WTC11 (cell line): ENCODE measurements at regions not wholly inside any gene's neighbourhood (a gene's known extent, or its start where the extent isn't known, plus 50 kb on each side); places are given as distances from the start of the nearest gene placed in this dataset.

Source experiments
- ATAC-seq: fragments of 200-7000 bp; cut with Tn5 transposase; 2 replicates; pipeline ENCODE4 v1.10.0; 2021; ENCODE audit warnings: mild to moderate bottlenecking, moderate library complexity
- CTCF ChIA-PET: fragments of 300-600 bp; sonication (Branson Sonifier 250); formaldehyde crosslinking; loops from one replicate; lab custom pipeline; 2021; ENCODE audit warnings: antibody characterized with exemption; lab: Charles Lee
- POLR2A ChIA-PET: fragments of 350-600 bp; sonication (Branson Sonifier 250); formaldehyde crosslinking; loops from one replicate; lab custom pipeline; 2021; ENCODE audit warnings: antibody characterized with exemption; lab: Charles Lee
- DNase-seq: peaks from one replicate; pipeline ENCODE4 v3.0.0; 2021; ENCODE audit warnings: low spot score
- H3K27ac Mint-ChIP-seq: 2 replicates; pipeline ENCODE4 v1.8.0; 2021; ENCODE audit warnings: mixed read lengths
- H3K27me3 Mint-ChIP-seq: 2 replicates; pipeline ENCODE4 v1.8.0; 2021; ENCODE audit warnings: low read depth, mild to moderate bottlenecking, moderate library complexity, mixed read lengths
- H3K36me3 Mint-ChIP-seq: 2 replicates; pipeline ENCODE4 v1.8.0; 2021; ENCODE audit warnings: mixed read lengths
- H3K4me1 Mint-ChIP-seq: 2 replicates; pipeline ENCODE4 v1.8.0; 2022; ENCODE audit warnings: mixed read lengths
- H3K4me3 Mint-ChIP-seq: 2 replicates; pipeline ENCODE4 v1.8.0; 2021; ENCODE audit warnings: mild to moderate bottlenecking, moderate library complexity, mixed read lengths
- H3K9me3 Mint-ChIP-seq: 2 replicates; pipeline ENCODE4 v1.8.0; 2021; ENCODE audit warnings: mixed read lengths
- ELF4 ChIP-seq: sonication (generic); formaldehyde crosslinking; IDR thresholded peaks from 2 replicates; pipeline ENCODE4 v1.8.1; 2022; ENCODE audit warnings: low read depth, mild to moderate bottlenecking, moderate library complexity, missing genetic modification reagents
- ESRRA ChIP-seq: sonication (generic); formaldehyde crosslinking; IDR thresholded peaks from 2 replicates; pipeline ENCODE4 v1.8.1; 2022; ENCODE audit warnings: mild to moderate bottlenecking, missing genetic modification reagents, borderline replicate concordance
- IRF2 ChIP-seq: sonication (generic); formaldehyde crosslinking; IDR thresholded peaks from 2 replicates; pipeline ENCODE4 v1.8.0; 2022; ENCODE audit warnings: low read depth, missing genetic modification reagents, borderline replicate concordance
- MXD4 ChIP-seq: fragments of 250-450 bp; sonication (Bioruptor Pico); IDR thresholded peaks from 2 replicates; pipeline ENCODE4 v1.8.0; 2021; ENCODE audit warnings: mild to moderate bottlenecking, moderate library complexity, borderline replicate concordance
- NFE2L1 ChIP-seq: sonication (generic); formaldehyde crosslinking; IDR thresholded peaks from 2 replicates; pipeline ENCODE4 v1.8.1; 2023; ENCODE audit warnings: missing genetic modification reagents
- RORB ChIP-seq: fragments of 250-450 bp; sonication (Bioruptor Pico); IDR thresholded peaks from 2 replicates; pipeline ENCODE4 v1.9.0; 2021; ENCODE audit warnings: mild to moderate bottlenecking
- SMAD4 ChIP-seq: sonication (generic); formaldehyde crosslinking; IDR thresholded peaks from 2 replicates; pipeline ENCODE4 v1.8.0; 2022; ENCODE audit warnings: mild to moderate bottlenecking, missing genetic modification reagents
- SOX15 ChIP-seq: fragments of 250-450 bp; sonication (Bioruptor Pico); IDR thresholded peaks from 2 replicates; pipeline ENCODE4 v1.9.0; 2021; ENCODE audit warnings: mild to moderate bottlenecking
- TCF7 ChIP-seq: sonication (generic); formaldehyde crosslinking; IDR thresholded peaks from 2 replicates; pipeline ENCODE4 v1.8.0; 2022; ENCODE audit warnings: mild to moderate bottlenecking, low read depth, missing genetic modification reagents, moderate library complexity
- TEAD1 ChIP-seq: sonication (generic); formaldehyde crosslinking; IDR thresholded peaks from 2 replicates; pipeline ENCODE4 v1.8.0; 2022; ENCODE audit warnings: mild to moderate bottlenecking, missing genetic modification reagents
- ZNF121 ChIP-seq: sonication (generic); formaldehyde crosslinking; IDR thresholded peaks from 2 replicates; pipeline ENCODE4 v1.8.0; 2023; ENCODE audit warnings: missing genetic modification reagents
- ZNF263 ChIP-seq: sonication (generic); formaldehyde crosslinking; IDR thresholded peaks from 2 replicates; pipeline ENCODE4 v1.8.1; 2022; ENCODE audit warnings: low read depth, mild to moderate bottlenecking, moderate library complexity, missing genetic modification reagents
- TF ChIP-seq, protein P1 (sequence below): sonication (generic); formaldehyde crosslinking; IDR thresholded peaks from 2 replicates; pipeline ENCODE4 v1.8.1; 2022; ENCODE audit warnings: mild to moderate bottlenecking, moderate library complexity, missing genetic modification reagents
- TF ChIP-seq, protein P2 (sequence below): sonication (generic); formaldehyde crosslinking; IDR thresholded peaks from 2 replicates; pipeline ENCODE4 v1.8.0; 2023; ENCODE audit warnings: mild to moderate bottlenecking, missing genetic modification reagents
- TF ChIP-seq, protein P3 (sequence below): sonication (generic); formaldehyde crosslinking; IDR thresholded peaks from 2 replicates; pipeline ENCODE4 v1.8.1; 2023; ENCODE audit warnings: mild to moderate bottlenecking, missing genetic modification reagents, moderate library complexity
- TF ChIP-seq, protein P4 (sequence below): sonication (generic); formaldehyde crosslinking; IDR thresholded peaks from 2 replicates; pipeline ENCODE4 v1.8.1; 2023; ENCODE audit warnings: mild to moderate bottlenecking, missing genetic modification reagents, borderline replicate concordance
- TF ChIP-seq, protein P5 (sequence below): sonication (generic); formaldehyde crosslinking; IDR thresholded peaks from 2 replicates; pipeline ENCODE4 v1.8.0; 2022; ENCODE audit warnings: mild to moderate bottlenecking, missing genetic modification reagents
- TF ChIP-seq, protein P6 (sequence below): sonication (generic); formaldehyde crosslinking; IDR thresholded peaks from 2 replicates; pipeline ENCODE4 v1.8.0; 2022; ENCODE audit warnings: mild to moderate bottlenecking, missing genetic modification reagents
- TF ChIP-seq, protein P7 (sequence below): sonication (generic); formaldehyde crosslinking; IDR thresholded peaks from 2 replicates; pipeline ENCODE4 v1.8.1; 2023; ENCODE audit warnings: mild to moderate bottlenecking, missing genetic modification reagents
- TF ChIP-seq, protein P8 (sequence below): sonication (generic); formaldehyde crosslinking; IDR thresholded peaks from 2 replicates; pipeline ENCODE4 v1.8.0; 2023; ENCODE audit warnings: missing genetic modification reagents

DNA sequence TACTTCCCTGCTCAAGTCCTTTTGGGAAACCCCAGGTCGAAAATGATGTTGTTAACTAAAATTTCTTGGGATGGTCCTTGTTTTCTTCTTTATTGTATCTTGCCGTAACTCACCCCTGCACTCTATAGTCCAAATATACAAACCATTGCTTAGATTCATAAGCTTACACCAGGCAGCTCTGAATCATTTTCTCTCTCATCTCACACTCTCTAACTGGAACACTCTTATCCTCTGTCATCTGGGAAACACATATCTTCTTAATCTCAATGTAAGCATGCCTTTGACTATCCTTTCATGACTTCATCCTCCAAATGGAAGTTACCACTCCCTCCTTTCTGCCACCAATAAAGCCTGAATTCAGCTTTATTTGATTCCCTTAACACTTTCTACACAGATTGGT, 175.8 kb upstream of the ANK3 start (continued):
- TF ChIP-seq IRF2 (CRISPR knock-in tag), result no peak
- TF ChIP-seq ESRRA, result no peak
- no peak for TF ChIP-seq ZNF263 (CRISPR knock-in tag)
- TF ChIP-seq, protein P1, sequence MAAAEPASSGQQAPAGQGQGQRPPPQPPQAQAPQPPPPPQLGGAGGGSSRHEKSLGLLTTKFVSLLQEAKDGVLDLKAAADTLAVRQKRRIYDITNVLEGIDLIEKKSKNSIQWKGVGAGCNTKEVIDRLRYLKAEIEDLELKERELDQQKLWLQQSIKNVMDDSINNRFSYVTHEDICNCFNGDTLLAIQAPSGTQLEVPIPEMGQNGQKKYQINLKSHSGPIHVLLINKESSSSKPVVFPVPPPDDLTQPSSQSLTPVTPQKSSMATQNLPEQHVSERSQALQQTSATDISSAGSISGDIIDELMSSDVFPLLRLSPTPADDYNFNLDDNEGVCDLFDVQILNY (CRISPR knock-in tag), result no peak
- TF ChIP-seq ZNF121 (CRISPR knock-in tag), result no peak
- TF ChIP-seq, protein P2, sequence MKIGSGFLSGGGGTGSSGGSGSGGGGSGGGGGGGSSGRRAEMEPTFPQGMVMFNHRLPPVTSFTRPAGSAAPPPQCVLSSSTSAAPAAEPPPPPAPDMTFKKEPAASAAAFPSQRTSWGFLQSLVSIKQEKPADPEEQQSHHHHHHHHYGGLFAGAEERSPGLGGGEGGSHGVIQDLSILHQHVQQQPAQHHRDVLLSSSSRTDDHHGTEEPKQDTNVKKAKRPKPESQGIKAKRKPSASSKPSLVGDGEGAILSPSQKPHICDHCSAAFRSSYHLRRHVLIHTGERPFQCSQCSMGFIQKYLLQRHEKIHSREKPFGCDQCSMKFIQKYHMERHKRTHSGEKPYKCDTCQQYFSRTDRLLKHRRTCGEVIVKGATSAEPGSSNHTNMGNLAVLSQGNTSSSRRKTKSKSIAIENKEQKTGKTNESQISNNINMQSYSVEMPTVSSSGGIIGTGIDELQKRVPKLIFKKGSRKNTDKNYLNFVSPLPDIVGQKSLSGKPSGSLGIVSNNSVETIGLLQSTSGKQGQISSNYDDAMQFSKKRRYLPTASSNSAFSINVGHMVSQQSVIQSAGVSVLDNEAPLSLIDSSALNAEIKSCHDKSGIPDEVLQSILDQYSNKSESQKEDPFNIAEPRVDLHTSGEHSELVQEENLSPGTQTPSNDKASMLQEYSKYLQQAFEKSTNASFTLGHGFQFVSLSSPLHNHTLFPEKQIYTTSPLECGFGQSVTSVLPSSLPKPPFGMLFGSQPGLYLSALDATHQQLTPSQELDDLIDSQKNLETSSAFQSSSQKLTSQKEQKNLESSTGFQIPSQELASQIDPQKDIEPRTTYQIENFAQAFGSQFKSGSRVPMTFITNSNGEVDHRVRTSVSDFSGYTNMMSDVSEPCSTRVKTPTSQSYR, result no peak
- TF ChIP-seq TEAD1 (CRISPR knock-in tag), result no peak
- no peak for TF ChIP-seq SMAD4 (CRISPR knock-in tag)
- TF ChIP-seq, protein P3, sequence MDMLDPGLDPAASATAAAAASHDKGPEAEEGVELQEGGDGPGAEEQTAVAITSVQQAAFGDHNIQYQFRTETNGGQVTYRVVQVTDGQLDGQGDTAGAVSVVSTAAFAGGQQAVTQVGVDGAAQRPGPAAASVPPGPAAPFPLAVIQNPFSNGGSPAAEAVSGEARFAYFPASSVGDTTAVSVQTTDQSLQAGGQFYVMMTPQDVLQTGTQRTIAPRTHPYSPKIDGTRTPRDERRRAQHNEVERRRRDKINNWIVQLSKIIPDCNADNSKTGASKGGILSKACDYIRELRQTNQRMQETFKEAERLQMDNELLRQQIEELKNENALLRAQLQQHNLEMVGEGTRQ (CRISPR knock-in tag), result no peak

DNA sequence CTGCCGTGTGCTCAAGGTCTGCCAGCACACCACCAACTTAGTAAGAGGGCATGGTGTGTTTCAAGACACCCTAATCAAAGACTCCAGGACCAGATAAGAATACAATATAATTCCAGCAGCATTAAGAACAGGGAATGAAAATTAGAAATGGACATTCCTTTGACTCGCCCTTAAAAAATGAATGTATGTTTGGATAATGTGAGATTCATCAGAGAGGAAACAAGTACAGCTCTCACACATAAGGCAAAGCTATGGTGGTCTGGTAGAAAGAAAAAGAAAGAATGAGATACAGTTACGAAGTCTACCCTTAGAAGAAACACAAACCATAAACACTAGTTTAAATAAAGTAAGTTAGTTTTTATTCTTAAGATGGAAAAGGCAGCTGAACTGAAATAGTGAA, 174.8 kb upstream of the ANK3 start:
- ChIA-PET POLR2A (no interaction called here), CTCF (no interaction called here)
- ATAC-seq, result no peak
- Mint-ChIP-seq H3K27ac (no peak overlapping the region; the same call in 1 of the 2 replicates), H3K36me3 (peaks cover 35% of the 10 kb centered on the region), H3K4me1 (no peaks in the 10 kb centered on the region), H3K4me3 (no peak overlapping the region), H3K9me3 (peaks cover 38% of the 10 kb centered on the region), H3K27me3 (no peaks in the 10 kb centered on the region)
- no peak for DNase-seq
- TF ChIP-seq, protein P4, sequence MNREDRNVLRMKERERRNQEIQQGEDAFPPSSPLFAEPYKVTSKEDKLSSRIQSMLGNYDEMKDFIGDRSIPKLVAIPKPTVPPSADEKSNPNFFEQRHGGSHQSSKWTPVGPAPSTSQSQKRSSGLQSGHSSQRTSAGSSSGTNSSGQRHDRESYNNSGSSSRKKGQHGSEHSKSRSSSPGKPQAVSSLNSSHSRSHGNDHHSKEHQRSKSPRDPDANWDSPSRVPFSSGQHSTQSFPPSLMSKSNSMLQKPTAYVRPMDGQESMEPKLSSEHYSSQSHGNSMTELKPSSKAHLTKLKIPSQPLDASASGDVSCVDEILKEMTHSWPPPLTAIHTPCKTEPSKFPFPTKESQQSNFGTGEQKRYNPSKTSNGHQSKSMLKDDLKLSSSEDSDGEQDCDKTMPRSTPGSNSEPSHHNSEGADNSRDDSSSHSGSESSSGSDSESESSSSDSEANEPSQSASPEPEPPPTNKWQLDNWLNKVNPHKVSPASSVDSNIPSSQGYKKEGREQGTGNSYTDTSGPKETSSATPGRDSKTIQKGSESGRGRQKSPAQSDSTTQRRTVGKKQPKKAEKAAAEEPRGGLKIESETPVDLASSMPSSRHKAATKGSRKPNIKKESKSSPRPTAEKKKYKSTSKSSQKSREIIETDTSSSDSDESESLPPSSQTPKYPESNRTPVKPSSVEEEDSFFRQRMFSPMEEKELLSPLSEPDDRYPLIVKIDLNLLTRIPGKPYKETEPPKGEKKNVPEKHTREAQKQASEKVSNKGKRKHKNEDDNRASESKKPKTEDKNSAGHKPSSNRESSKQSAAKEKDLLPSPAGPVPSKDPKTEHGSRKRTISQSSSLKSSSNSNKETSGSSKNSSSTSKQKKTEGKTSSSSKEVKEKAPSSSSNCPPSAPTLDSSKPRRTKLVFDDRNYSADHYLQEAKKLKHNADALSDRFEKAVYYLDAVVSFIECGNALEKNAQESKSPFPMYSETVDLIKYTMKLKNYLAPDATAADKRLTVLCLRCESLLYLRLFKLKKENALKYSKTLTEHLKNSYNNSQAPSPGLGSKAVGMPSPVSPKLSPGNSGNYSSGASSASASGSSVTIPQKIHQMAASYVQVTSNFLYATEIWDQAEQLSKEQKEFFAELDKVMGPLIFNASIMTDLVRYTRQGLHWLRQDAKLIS (CRISPR knock-in tag), result no peak
- no peak for TF ChIP-seq MXD4 (CRISPR knock-in tag)
- TF ChIP-seq, protein P5, sequence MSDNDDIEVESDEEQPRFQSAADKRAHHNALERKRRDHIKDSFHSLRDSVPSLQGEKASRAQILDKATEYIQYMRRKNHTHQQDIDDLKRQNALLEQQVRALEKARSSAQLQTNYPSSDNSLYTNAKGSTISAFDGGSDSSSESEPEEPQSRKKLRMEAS, result no peak
- TF ChIP-seq, protein P2, result no peak
- TF ChIP-seq, protein P6, sequence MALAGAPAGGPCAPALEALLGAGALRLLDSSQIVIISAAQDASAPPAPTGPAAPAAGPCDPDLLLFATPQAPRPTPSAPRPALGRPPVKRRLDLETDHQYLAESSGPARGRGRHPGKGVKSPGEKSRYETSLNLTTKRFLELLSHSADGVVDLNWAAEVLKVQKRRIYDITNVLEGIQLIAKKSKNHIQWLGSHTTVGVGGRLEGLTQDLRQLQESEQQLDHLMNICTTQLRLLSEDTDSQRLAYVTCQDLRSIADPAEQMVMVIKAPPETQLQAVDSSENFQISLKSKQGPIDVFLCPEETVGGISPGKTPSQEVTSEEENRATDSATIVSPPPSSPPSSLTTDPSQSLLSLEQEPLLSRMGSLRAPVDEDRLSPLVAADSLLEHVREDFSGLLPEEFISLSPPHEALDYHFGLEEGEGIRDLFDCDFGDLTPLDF (CRISPR knock-in tag), result no peak
- no peak for TF ChIP-seq RORB
- no peak for TF ChIP-seq TCF7 (CRISPR knock-in tag)
- TF ChIP-seq ESRRA, result no peak
- TF ChIP-seq, protein P7, sequence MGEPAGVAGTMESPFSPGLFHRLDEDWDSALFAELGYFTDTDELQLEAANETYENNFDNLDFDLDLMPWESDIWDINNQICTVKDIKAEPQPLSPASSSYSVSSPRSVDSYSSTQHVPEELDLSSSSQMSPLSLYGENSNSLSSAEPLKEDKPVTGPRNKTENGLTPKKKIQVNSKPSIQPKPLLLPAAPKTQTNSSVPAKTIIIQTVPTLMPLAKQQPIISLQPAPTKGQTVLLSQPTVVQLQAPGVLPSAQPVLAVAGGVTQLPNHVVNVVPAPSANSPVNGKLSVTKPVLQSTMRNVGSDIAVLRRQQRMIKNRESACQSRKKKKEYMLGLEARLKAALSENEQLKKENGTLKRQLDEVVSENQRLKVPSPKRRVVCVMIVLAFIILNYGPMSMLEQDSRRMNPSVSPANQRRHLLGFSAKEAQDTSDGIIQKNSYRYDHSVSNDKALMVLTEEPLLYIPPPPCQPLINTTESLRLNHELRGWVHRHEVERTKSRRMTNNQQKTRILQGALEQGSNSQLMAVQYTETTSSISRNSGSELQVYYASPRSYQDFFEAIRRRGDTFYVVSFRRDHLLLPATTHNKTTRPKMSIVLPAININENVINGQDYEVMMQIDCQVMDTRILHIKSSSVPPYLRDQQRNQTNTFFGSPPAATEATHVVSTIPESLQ, result no peak
- TF ChIP-seq ELF4 (CRISPR knock-in tag), result no peak
- TF ChIP-seq SOX15 (CRISPR knock-in tag), result no peak
- TF ChIP-seq, protein P8, sequence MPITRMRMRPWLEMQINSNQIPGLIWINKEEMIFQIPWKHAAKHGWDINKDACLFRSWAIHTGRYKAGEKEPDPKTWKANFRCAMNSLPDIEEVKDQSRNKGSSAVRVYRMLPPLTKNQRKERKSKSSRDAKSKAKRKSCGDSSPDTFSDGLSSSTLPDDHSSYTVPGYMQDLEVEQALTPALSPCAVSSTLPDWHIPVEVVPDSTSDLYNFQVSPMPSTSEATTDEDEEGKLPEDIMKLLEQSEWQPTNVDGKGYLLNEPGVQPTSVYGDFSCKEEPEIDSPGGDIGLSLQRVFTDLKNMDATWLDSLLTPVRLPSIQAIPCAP, result no peak
- TF ChIP-seq NFE2L1 (CRISPR knock-in tag), result no peak
